Aorta (tissue), 5 donors: ENCODE measurements at regions not wholly inside any gene's neighbourhood (a gene's known extent, or its start where the extent isn't known, plus 50 kb on each side); places are given as distances from the start of the nearest gene placed in this dataset.

ENCODE experiments used
- ATAC-seq: fragments of 200-7000 bp; cut with Tn5 transposase; one replicate; pipeline ENCODE4 v1.9.1; 2022; ENCODE audit warnings: moderate library complexity; ENCODE audit not compliant: low FRiP score
- DNase-seq, 2 donors: peaks; one replicate each; pipeline ENCODE4 v3.0.0-alpha.2; 2020
- H3K27ac ChIP-seq, 2 donors: one replicate each; pipeline ENCODE4 v1.5.1; 2013; ENCODE audit warnings: low read length in 2 of 2, mild to moderate bottlenecking in 2 of 2, moderate library complexity in 2 of 2, control low read depth in 1 of 2, inconsistent platforms in 1 of 2, low read depth in 1 of 2
- H3K27me3 ChIP-seq, 2 donors: one replicate each; pipeline ENCODE4 v1.6.1; 2013; ENCODE audit warnings: control low read depth in 1 of 2, low read length in 1 of 2, mild to moderate bottlenecking in 1 of 2, moderate library complexity in 1 of 2; ENCODE audit not compliant: insufficient read depth in 2 of 2, control insufficient read depth in 1 of 2
- H3K36me3 ChIP-seq, 2 donors: one replicate each; pipeline ENCODE4 v1.6.1; 2013; ENCODE audit warnings: control low read depth in 1 of 2, low read length in 1 of 2, mild to moderate bottlenecking in 1 of 2; ENCODE audit not compliant: insufficient read depth in 2 of 2, control insufficient read depth in 1 of 2
- H3K4me1 ChIP-seq, 2 donors: one replicate each; pipeline ENCODE4 v1.6.1; 2013; ENCODE audit warnings: low read length in 2 of 2, control low read depth in 1 of 2, mild to moderate bottlenecking in 1 of 2, moderate library complexity in 1 of 2; ENCODE audit not compliant: insufficient read depth in 2 of 2, control insufficient read depth in 1 of 2
- H3K4me3 ChIP-seq, 2 donors: one replicate each; pipeline ENCODE4 v1.5.1; 2013; ENCODE audit warnings: low read length in 2 of 2, control low read depth in 1 of 2, mild to moderate bottlenecking in 1 of 2
- H3K9me3 ChIP-seq: one replicate; pipeline ENCODE4 v1.6.1; 2013; ENCODE audit warnings: mild to moderate bottlenecking, low read length; ENCODE audit not compliant: control insufficient read depth
- WGBS, 2 donors: extraction: QIAGEN DNeasy Blood & Tissue Kit; methylation state at CpG; one replicate each; pipeline ENCODE4 v1.1.7; 2013; 5-methylcytosine and 5-hydroxymethylcytosine counted together
- intact Hi-C, 2 donors: fragments of 100-400 bp; cut with DNase I; formaldehyde crosslinking; loops; one replicate each; pipeline versions ENCODE4 v1.14.2 to v1.15.0; 2022
- donor health status: healthy with polysubstance abuse.
- donor health status: Bipolar disorder and iron deficiency.
- donor health status: DM: no; HTN: no; CAD: no.
- donor health status: DM: no; HTN: no; CAD: no.
- donor health status: DM: yes; HTN: yes; CAD: no.

DNA sequence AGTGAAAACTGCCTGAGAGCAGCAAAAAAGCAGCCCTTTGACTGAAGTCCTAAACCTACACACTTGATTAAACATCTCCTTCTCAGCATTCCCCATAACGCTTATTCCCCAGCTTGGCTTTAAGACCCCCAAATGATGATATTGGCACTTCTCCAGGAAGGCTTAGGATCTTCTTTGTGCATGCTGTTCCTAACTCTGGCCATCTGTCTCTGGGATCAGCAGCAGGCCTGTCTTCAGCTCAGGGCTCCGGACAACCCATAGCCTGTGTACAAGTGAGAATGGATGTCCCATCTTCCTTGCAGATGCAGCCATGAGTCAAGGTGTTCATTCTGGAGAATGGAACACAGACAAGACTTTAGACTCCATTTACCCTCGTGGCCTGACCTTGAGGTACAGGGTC, 81.6 kb upstream of the TMEM17 start:
- H3K4me1 ChIP-seq = no peaks in the 10 kb centered on the region
- H3K36me3 ChIP-seq = no peaks in the 10 kb centered on the region
- DNase-seq (no peak), ATAC-seq (no peak)
- intact Hi-C loops = no loop called here
- H3K27me3 ChIP-seq = no peaks in the 10 kb centered on the region
- no peaks in the 10 kb centered on the region for H3K9me3 ChIP-seq
- 81 to 85% methylated on average over 3 of the region's 3 CpGs for WGBS, 2 donors
- no peak overlapping the region for H3K27ac ChIP-seq
- H3K4me3 ChIP-seq = no peak overlapping the region

DNA sequence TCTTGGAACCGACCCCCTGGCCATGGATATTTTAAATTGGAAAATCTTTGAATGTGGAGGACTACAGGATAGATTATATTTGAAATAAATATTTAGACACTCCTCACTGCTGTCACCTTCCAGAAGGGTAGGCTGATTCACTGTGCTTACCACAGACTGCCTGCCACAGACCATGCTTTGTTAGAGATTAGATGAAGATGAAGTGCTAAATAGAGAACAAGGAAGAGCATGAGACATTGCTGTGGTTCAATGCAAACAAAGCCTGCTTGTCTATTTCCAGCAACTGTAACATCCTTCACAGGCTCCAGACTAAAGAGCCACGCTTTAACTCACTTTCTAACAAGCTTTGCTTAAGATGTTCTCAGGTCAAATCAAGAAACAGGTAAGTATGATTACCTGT, 81.0 kb upstream of the TMEM17 start:
- ATAC-seq = no peak
- 96% methylated on average over 2 of the region's 2 CpGs for WGBS, 2 donors
- H3K27ac ChIP-seq = no peak overlapping the region
- no peaks in the 10 kb centered on the region for H3K9me3 ChIP-seq
- no peak for DNase-seq
- no peaks in the 10 kb centered on the region for H3K4me1 ChIP-seq
- H3K36me3 ChIP-seq = no peaks in the 10 kb centered on the region
- H3K4me3 ChIP-seq = no peak overlapping the region
- H3K27me3 ChIP-seq = no peaks in the 10 kb centered on the region
- intact Hi-C loops = no loop called here

DNA sequence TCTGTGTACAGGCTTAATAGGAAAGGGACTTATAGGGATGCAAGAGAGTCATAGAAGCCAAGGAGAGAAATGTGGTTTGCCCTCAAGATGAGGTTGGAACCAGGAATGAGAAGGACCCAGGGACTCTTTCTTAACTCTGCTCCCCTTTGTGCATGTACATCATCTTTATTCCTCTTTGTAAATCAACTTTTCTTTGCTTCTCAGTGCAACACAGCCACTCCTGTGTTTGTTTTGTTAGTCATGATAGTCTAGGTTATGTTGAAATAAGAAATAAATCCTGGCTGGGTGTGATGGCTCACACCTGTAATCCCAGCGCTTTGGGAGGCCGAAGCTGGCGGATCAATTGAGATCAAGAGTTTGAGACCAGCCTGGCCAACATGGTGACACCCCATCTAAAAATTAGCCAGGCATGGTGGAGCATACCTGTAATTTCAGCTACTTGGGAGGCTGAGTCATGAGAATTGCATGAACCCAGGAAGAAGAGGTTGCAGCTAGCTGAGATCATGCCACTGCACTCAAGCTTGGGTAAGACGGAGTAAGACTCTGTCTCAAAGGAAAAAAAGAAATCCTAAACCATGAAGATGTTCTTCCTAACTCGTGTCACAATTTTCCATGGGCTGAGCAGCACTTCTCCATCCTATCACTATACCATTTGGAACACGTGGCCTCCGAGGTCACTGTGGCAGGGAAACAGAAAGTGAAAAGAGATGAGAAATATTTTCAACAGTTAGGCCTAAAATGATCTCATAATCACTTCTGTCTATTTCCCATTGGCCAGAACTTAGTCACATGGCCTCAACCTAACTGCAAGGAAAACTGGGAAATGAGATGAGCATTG, 73.0 kb upstream of the TMEM17 start:
- Histone ChIP-seq H3K36me3 (no peaks in the 10 kb centered on the region), H3K27ac (no peak overlapping the region), H3K4me1 (no peaks in the 10 kb centered on the region), H3K27me3 (no peaks in the 10 kb centered on the region), H3K9me3 (no peaks in the 10 kb centered on the region), H3K4me3 (no peak overlapping the region)
- DNase-seq (no peak), ATAC-seq (no peak)
- intact Hi-C loops = no loop called here
- WGBS, 2 donors = 82 to 86% methylated on average over 7 of the region's 7 CpGs

DNA sequence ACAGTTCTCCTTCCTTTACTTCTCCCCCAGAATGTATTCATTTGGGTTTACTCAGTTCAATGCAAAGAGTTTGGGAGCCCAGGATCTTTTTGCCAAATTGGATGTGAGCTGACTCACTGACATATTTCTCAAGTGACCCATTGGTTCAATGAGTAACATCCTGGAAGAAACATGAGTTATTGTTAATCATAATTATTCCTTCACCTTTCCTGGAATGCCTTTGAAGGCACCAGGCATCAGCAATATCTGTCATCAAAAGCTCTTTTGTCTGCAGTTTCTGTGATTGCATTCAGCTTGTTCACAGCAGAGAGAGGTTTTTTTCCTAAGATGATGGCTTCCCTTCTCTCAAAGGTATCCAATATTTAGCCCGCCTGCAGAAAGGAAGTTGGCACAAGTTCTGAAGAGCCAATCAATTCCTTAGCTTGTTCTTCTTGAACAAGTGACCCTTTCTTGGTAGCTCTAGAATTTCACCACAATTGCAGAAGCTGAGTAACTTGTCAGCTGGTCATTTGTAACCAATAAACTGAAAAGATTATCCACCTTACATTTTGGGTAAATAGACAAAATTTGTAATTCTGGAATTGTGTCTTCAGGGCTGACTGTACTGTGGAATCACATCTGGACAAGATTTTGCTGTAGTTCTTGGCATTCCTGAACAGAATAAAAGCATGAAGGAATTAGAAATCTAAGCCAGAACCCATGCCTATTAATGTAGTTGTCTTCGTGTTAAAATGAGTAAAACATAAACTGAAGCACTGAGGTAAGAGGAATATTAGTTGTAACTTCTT, 72.2 kb upstream of the TMEM17 start:
- Histone ChIP-seq H3K4me1 (no peaks in the 10 kb centered on the region), H3K27me3 (no peaks in the 10 kb centered on the region), H3K27ac (no peak overlapping the region), H3K4me3 (no peak overlapping the region), H3K9me3 (no peaks in the 10 kb centered on the region), H3K36me3 (no peaks in the 10 kb centered on the region)
- DNase-seq (no peak), ATAC-seq (no peak)
- intact Hi-C loops = no loop called here
- WGBS, 2 donors = 26 to 29% methylated on average over 2 of the region's 2 CpGs

DNA sequence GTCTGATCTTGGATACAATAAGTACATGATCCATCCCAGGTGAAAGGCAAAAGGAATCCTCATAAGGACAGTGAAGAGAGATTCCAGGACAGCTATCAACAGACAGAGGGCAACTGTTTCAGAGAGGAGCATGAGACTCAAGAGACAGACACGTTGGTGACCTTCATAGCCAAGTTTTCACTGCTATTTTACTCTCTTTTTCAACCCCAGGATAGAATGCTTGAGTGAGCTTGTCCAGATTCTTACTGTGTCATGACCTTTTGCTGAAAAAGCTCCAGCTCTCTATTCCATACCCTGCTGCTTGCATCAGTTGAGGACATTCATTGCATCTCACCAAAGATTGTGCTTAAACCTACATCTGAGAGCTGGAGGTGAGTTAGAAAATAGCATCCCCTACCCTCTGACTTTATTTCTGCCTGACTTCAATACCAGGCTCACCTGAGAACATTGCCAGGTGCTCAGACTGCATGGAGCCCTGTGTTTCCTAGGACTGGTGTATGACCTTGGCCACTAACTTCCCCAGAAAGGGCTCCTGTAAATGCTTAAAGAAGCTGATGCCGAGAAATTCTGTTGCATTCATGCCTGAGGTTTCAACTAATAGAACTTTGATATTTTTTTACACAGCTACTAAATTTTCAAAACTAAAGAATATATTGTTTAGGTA, 70.4 kb upstream of the TMEM17 start:
- DNase-seq (no peak), ATAC-seq (no peak)
- Histone ChIP-seq H3K9me3 (no peaks in the 10 kb centered on the region), H3K27me3 (no peaks in the 10 kb centered on the region), H3K27ac (no peak overlapping the region), H3K4me1 (no peaks in the 10 kb centered on the region), H3K4me3 (no peak overlapping the region), H3K36me3 (no peaks in the 10 kb centered on the region)
- WGBS, 2 donors = 78 to 81% methylated on average over 2 of the region's 2 CpGs
- intact Hi-C loops = no loop called here

DNA sequence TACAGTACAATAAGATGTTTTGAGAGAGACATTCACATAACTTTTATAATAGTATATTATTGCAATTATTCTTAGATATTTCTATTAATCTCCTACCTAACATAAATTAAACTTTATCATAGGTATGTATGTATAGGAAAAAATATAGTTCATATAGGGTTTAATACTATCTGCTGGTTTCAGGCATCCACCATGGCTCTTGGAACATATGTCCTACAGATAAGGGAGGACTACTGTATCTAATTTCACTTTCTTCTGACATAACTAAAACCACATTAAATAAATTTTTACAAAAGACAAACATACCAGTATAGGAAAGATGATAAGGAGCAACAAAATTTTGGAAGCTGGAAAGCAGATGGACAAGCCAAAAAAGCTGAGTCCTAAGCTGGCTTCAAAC, 67.9 kb upstream of the TMEM17 start:
- Histone ChIP-seq H3K36me3 (no peaks in the 10 kb centered on the region), H3K27me3 (no peaks in the 10 kb centered on the region), H3K9me3 (no peaks in the 10 kb centered on the region), H3K27ac (no peak overlapping the region), H3K4me3 (no peak overlapping the region), H3K4me1 (no peaks in the 10 kb centered on the region)
- DNase-seq = no peak
- ATAC-seq = no peak
- intact Hi-C loops = no loop called here

DNA sequence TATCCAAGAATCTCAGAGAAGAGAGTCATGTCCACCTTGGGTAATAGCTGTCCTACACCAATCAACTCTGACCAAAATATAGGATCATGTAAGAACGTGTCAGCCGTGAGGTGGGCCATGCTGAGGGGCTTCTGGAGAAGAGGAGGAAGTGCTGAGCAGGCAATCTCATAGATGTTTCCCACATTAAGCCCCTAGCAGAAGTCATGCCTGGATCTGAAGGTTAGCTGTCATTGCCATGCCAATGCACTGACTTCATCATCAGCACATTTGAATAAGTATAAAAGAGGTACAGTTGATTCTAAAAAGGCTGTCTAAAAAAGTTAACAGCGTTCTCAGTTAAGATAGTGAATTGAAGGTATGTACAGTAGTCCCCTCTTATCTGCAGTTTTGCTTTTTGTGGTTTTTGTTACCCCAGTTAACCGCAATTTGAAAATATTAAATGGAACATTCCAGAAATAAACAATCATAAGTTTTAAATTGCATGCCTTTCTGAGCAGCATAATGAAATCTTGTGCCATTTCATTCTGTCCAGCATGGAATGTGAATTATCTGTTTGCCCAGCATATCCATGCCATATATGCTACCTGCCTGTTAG, 67.2 kb upstream of the TMEM17 start:
- DNase-seq (no peak), ATAC-seq (no peak)
- no peaks in the 10 kb centered on the region for H3K36me3 ChIP-seq
- H3K9me3 ChIP-seq = no peaks in the 10 kb centered on the region
- WGBS, 2 donors = 80 to 81% methylated on average over 4 of the region's 4 CpGs
- no peaks in the 10 kb centered on the region for H3K4me1 ChIP-seq
- intact Hi-C loops = no loop called here
- no peak overlapping the region for H3K27ac ChIP-seq
- H3K4me3 ChIP-seq = no peak overlapping the region
- H3K27me3 ChIP-seq = no peaks in the 10 kb centered on the region

DNA sequence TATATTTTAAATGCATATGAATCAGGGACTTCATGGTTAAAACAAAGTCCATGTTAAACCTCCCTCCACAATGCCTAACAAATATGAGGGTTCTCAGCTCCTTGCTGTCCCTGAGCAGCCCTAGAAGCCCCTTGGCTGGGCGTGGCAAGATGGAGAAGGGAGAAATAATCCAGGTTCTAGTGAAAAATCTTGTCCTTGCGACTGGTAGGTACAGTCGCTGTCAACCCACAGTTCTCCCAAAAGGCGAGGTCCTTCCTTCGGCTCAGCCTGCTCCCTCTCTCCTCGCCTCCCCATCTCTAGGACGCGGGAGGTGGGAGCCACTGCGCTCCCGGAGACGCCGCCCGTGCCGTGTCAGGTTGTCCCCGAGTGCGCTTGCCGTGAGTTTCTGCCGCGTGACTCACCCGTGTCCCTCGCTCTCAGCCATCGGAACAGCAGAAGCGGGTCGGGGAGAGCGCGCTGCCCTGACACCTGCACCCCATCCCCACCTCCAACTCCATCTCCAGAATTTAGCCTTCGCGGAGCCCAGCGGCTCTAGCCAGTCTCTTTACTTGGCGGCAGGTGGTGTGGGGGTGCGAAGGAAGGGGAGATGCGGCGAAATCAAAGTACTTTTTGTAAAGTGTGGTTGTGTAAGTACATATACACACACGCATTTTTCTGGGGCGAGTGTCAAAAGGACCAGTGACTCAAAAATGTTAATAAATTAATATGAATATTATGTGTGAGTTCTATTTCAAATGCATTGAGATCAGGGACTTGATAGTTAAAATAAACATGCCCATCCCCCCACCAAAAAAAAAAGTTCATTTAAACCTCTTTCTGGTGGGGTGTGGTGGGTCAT, 65.1 kb upstream of the TMEM17 start:
- ATAC-seq = peak; percentile 12
- intact Hi-C loops = no loop called here
- Histone ChIP-seq H3K4me3 (no peak overlapping the region), H3K4me1 (no peaks in the 10 kb centered on the region), H3K27me3 (no peaks in the 10 kb centered on the region), H3K27ac (no peak overlapping the region), H3K36me3 (no peaks in the 10 kb centered on the region), H3K9me3 (no peaks in the 10 kb centered on the region)
- DNase-seq = no peak
- 4 to 5% methylated on average over 34 to 35 of the region's 35 CpGs for WGBS, 2 donors
